Panc1 (cell line): ENCODE measurements at regions not wholly inside any gene's neighbourhood (a gene's known extent, or its start where the extent isn't known, plus 50 kb on each side); places are given as distances from the start of the nearest gene placed in this dataset.
"Not testable (repeated sequence)": the region's sequence is repeated elsewhere in the genome, so short reads cannot be mapped to it uniquely, and the experiment has no call there.

Experiments used
- ATAC-seq: fragments of 200-7000 bp; cut with Tn5 transposase; 2 replicates; pipeline ENCODE4 v1.9.1; 2020; ENCODE audit warnings: mild to moderate bottlenecking, moderate library complexity
- BruUV-seq: library from RNA; stranded (reverse); fragments of 400-500 nt; replicated peaks from 2 replicates; lab custom pipeline; 2021; lab: Mats Ljungman, UMichigan
- CTCF ChIA-PET: fragments of 300-600 bp; sonication (Branson Sonifier 250); formaldehyde crosslinking; loops from one replicate; lab custom pipeline; 2022; ENCODE audit warnings: antibody characterized with exemption; lab: Charles Lee
- POLR2A ChIA-PET: fragments of 300-600 bp; sonication (Branson Sonifier 250); formaldehyde crosslinking; loops from one replicate; lab custom pipeline; 2022; ENCODE audit warnings: antibody characterized with exemption; lab: Charles Lee
- DNase-seq: peaks from one replicate; pipeline ENCODE4 v3.0.0-alpha.2; 2010; ENCODE audit warnings: low read depth, low spot score
- H3K27ac ChIP-seq: 2 replicates; pipeline ENCODE4 v1.5.1; 2011; ENCODE audit warnings: mild to moderate bottlenecking, low read length, inconsistent platforms
- H3K27me3 ChIP-seq: fragments of 200-500 bp; sonication (Bioruptor generic); 2 replicates; pipeline ENCODE4 v1.6.0; 2014; ENCODE audit warnings: low read length, inconsistent platforms; ENCODE audit not compliant: control insufficient read depth, insufficient read depth
- H3K36me3 ChIP-seq: fragments of 200-500 bp; sonication (Bioruptor generic); 2 replicates; pipeline ENCODE4 v1.5.1; 2014; ENCODE audit warnings: inconsistent platforms, mild to moderate bottlenecking, low read length, moderate library complexity; ENCODE audit not compliant: control insufficient read depth, insufficient read depth
- H3K4me1 ChIP-seq: 2 replicates; pipeline ENCODE4 v1.5.1; 2011; ENCODE audit warnings: inconsistent platforms, mild to moderate bottlenecking, low read length, moderate library complexity; ENCODE audit not compliant: control insufficient read depth, insufficient read depth
- H3K4me3 ChIP-seq, 2 experiments: 2 replicates each; pipeline ENCODE4 v1.5.1; 2011 to 2012; ENCODE audit warnings: low read depth in 2 of 2, low read length in 2 of 2, mild to moderate bottlenecking in 2 of 2, inconsistent platforms in 1 of 2, moderate library complexity in 1 of 2
- H3K9me3 ChIP-seq: fragments of 200-500 bp; sonication (Bioruptor generic); 2 replicates; pipeline ENCODE4 v1.5.1; 2014; ENCODE audit warnings: low read depth, mild to moderate bottlenecking, inconsistent platforms, low read length, moderate library complexity; ENCODE audit not compliant: control insufficient read depth, insufficient read depth
- POLR2AphosphoS5 ChIP-seq: IDR thresholded peaks from 2 replicates; pipeline ENCODE4 v1.6.1; 2012; ENCODE audit warnings: mild to moderate bottlenecking, low read depth, low read length, moderate library complexity
- SIN3A ChIP-seq: IDR thresholded peaks from 2 replicates; pipeline ENCODE4 v1.6.1; 2012; ENCODE audit warnings: low read depth, mild to moderate bottlenecking, low read length, moderate library complexity, borderline replicate concordance; ENCODE audit not compliant: insufficient read depth
- TCF7L2 ChIP-seq: IDR thresholded peaks from 2 replicates; pipeline ENCODE4 v1.6.1; 2011; ENCODE audit warnings: mild to moderate bottlenecking, low read depth, low read length, inconsistent platforms
- in situ Hi-C: cut with HindIII; loops from 2 replicates; pipeline ENCODE4 v1.10.0; 2016; ENCODE audit warnings: low sequenced_read_pairs, low pct_unique_long_range_greater_than_20kb
- intact Hi-C: fragments of 100-400 bp; cut with micrococcal nuclease; formaldehyde crosslinking; loops from one replicate; pipeline ENCODE4 v1.10.0; 2022; ENCODE audit not compliant: unreplicated experiment
- TF ChIP-seq, protein P1 (sequence below): fragments of 450-650 bp; IDR thresholded peaks from 2 replicates; pipeline ENCODE4 v1.5.1; 2017; ENCODE audit warnings: mild to moderate bottlenecking
- TF ChIP-seq, protein P2 (sequence below), 2 experiments: IDR thresholded peaks; 2 replicates each; pipeline ENCODE4 v1.6.1; 2011 to 2012; ENCODE audit warnings: low read depth in 2 of 2, control low read depth in 1 of 2, low read length in 1 of 2, mild to moderate bottlenecking in 1 of 2, moderate library complexity in 1 of 2; ENCODE audit not compliant: insufficient read depth in 1 of 2

DNA sequence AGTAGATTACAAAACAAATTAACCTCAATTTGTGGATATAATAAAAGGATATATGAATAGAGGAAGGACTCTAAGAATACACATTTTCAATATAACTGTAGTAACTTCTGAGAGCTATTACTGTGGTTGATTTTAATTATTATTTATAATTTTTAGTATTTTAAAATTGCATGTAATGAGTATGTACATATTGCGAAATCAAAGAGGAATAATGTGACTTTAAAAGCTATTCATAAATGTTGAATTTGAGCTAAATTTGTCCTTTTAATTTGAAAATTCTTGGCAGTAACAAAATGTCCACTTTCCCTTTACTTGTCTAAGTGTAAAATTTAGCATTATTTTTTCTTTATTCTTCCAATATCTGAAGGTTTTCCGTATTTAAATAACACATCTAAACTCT lies 750.6 kb upstream of the PCDH15 start:
- POLR2A ChIA-PET, result no interaction called here
- DNase-seq (no peak), ATAC-seq (no peak)
- CTCF ChIA-PET, result interaction anchor here (0.6 kb wide), 1 partner anchor 457 kb away, joined by 4 read pairs; no protein-coding TSS in a partner anchor
- Histone ChIP-seq H3K9me3 (no peaks in the 10 kb centered on the region; the same call in 1 of the 2 replicates), H3K27ac (no peak overlapping the region), H3K36me3 (no peaks in the 10 kb centered on the region), H3K27me3 (no peaks in the 10 kb centered on the region), H3K4me3 (no peak overlapping the region), H3K4me1 (no peaks in the 10 kb centered on the region)
- in situ Hi-C loops, result no loop called here
- intact Hi-C loops, result no loop called here
- TF ChIP-seq SIN3A (no peak), POLR2AphosphoS5 (no peak), TCF7L2 (no peak)
- TF ChIP-seq, protein P1, sequence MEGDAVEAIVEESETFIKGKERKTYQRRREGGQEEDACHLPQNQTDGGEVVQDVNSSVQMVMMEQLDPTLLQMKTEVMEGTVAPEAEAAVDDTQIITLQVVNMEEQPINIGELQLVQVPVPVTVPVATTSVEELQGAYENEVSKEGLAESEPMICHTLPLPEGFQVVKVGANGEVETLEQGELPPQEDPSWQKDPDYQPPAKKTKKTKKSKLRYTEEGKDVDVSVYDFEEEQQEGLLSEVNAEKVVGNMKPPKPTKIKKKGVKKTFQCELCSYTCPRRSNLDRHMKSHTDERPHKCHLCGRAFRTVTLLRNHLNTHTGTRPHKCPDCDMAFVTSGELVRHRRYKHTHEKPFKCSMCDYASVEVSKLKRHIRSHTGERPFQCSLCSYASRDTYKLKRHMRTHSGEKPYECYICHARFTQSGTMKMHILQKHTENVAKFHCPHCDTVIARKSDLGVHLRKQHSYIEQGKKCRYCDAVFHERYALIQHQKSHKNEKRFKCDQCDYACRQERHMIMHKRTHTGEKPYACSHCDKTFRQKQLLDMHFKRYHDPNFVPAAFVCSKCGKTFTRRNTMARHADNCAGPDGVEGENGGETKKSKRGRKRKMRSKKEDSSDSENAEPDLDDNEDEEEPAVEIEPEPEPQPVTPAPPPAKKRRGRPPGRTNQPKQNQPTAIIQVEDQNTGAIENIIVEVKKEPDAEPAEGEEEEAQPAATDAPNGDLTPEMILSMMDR, result no peak
- TF ChIP-seq, protein P2, sequence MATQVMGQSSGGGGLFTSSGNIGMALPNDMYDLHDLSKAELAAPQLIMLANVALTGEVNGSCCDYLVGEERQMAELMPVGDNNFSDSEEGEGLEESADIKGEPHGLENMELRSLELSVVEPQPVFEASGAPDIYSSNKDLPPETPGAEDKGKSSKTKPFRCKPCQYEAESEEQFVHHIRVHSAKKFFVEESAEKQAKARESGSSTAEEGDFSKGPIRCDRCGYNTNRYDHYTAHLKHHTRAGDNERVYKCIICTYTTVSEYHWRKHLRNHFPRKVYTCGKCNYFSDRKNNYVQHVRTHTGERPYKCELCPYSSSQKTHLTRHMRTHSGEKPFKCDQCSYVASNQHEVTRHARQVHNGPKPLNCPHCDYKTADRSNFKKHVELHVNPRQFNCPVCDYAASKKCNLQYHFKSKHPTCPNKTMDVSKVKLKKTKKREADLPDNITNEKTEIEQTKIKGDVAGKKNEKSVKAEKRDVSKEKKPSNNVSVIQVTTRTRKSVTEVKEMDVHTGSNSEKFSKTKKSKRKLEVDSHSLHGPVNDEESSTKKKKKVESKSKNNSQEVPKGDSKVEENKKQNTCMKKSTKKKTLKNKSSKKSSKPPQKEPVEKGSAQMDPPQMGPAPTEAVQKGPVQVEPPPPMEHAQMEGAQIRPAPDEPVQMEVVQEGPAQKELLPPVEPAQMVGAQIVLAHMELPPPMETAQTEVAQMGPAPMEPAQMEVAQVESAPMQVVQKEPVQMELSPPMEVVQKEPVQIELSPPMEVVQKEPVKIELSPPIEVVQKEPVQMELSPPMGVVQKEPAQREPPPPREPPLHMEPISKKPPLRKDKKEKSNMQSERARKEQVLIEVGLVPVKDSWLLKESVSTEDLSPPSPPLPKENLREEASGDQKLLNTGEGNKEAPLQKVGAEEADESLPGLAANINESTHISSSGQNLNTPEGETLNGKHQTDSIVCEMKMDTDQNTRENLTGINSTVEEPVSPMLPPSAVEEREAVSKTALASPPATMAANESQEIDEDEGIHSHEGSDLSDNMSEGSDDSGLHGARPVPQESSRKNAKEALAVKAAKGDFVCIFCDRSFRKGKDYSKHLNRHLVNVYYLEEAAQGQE (IDR thresholded peaks at IDR 0.05; ENCODE audit: insufficient read depth in 1 of 2, low read depth in 2 of 2, low read length in 1 of 2), result no peak
- BruUV-seq, result no TSS peak

DNA sequence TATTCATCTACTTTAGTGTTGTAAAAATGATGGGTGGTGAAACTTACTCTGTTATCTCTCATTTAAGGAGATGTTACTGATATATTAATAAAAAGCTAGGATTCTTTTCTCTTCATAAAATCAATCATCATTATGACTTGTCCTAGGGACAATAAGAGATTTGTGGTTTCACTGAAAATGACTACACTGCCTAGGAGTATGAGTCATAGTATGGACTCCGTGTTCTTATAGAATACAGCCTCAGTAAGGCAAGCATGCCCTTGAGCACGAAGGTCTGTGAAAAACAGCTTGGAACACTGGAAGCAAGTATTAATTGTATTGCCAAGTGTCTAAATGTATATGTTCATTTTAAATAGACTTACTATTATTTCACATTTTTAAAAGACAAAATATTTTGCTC lies 749.2 kb upstream of the PCDH15 start:
- in situ Hi-C loops (no loop called here), intact Hi-C loops (no loop called here)
- ChIA-PET CTCF (no interaction called here), POLR2A (no interaction called here)
- Histone ChIP-seq H3K36me3 (no peaks in the 10 kb centered on the region), H3K9me3 (no peaks in the 10 kb centered on the region; the same call in 1 of the 2 replicates), H3K4me1 (no peaks in the 10 kb centered on the region), H3K4me3 (no peak overlapping the region), H3K27ac (no peak overlapping the region), H3K27me3 (no peaks in the 10 kb centered on the region)
- DNase-seq (no peak), ATAC-seq (no peak)
- no TSS peak for BruUV-seq
- no peak for TF ChIP-seq POLR2AphosphoS5
- TF ChIP-seq TCF7L2, result no peak
- TF ChIP-seq, protein P2 (IDR thresholded peaks at IDR 0.05; ENCODE audit: insufficient read depth in 1 of 2, low read depth in 2 of 2, low read length in 1 of 2), result no peak
- no peak for TF ChIP-seq SIN3A
- TF ChIP-seq, protein P1, result no peak

DNA sequence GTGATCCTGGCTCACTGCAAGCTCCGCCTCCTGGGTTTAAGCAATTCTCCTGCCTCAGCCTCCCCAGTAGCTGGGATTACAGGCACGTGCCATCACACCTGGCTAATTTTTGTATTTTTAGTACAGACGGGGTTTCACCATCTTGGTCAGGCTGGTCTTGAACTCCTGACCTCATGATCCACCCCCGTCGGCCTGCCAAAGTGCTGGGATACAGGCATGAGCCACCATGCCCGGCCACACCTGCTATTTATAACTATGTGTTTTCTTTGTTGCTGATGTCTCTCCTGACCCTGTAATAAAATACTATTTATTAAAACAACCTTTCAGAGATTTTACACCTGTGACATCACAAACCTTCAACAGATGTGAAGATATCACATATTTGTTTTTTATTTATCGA lies 736.5 kb upstream of the PCDH15 start:
- H3K27me3 ChIP-seq, in situ Hi-C loops, DNase-seq, CTCF ChIA-PET, H3K4me3 ChIP-seq, H3K9me3 ChIP-seq, H3K36me3 ChIP-seq, ATAC-seq, H3K4me1 ChIP-seq, intact Hi-C loops, BruUV-seq, H3K27ac ChIP-seq, POLR2A ChIA-PET: not testable (repeated sequence)
